ENCODE measurements at regions not wholly inside any gene's neighbourhood (a gene's known extent, or its start where the extent isn't known, plus 50 kb on each side); places are given as distances from the start of the nearest gene placed in this dataset.

DNA sequence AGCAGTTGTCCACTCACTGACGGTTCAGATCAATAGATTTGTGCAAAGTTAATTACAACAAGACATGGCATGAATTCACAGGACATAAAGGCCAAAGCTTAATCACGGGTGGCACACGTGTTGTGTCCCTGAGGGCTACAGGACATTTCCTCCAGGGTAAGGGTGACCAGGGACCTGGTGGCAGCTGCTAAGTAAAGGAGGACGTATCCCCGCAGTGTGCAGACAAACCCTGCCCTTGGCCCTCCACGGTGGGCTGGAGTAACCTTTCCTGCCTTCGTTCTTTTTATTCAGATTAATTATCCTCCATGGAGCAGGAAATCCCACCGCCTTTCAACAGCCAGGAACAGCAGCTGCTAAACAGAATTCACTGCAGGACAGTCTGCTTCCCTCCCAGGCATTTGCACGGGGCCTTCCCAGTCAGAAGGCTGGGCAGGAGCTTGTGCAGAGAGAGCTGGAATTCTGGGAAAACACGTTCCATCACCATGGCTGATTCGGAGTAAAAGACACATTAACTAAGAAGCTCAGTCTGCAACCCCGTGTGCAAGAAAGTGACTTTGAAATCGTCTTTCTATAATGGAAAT lies 289.9 kb upstream of the SFSWAP start:
- Histone ChIP-seq H3K36me3 (replicated peaks; ENCODE audit: insufficient read depth, low read depth) (no peaks in the 10 kb centered on the region), H2AFZ (no peak overlapping the region), H3K9me3 (ENCODE audit: low read depth) (no peaks in the 10 kb centered on the region), H3K27ac (no peak overlapping the region), H4K20me1 (ENCODE audit: insufficient read depth, poor library complexity, severe bottlenecking) (no peaks in the 10 kb centered on the region), H3K79me2 (no peaks in the 10 kb centered on the region), H3K4me3 (no peak overlapping the region), H3K4me2 (no peak overlapping the region), H3K4me1 (ENCODE audit: insufficient read depth) (no peaks in the 10 kb centered on the region), H3K9me2 (replicated peaks; ENCODE audit: insufficient read depth) (no peaks in the 10 kb centered on the region), H3K27me3 (no peaks in the 10 kb centered on the region)
- 78% methylated on average over 13 of the region's 13 CpGs for WGBS (ENCODE audit: low lambda C conversion rate, missing lambda C conversion rate)
- DNase-seq (ENCODE audit: low spot score) = no peak
- TF ChIP-seq EZH2 (IDR thresholded peaks at IDR 0.05; ENCODE audit: borderline replicate concordance) (no peak), EZH2phosphoT487 (IDR thresholded peaks at IDR 0.05; ENCODE audit: low read depth, severe bottlenecking, unreplicated experiment) (no peak)
- TF ChIP-seq, protein P1, sequence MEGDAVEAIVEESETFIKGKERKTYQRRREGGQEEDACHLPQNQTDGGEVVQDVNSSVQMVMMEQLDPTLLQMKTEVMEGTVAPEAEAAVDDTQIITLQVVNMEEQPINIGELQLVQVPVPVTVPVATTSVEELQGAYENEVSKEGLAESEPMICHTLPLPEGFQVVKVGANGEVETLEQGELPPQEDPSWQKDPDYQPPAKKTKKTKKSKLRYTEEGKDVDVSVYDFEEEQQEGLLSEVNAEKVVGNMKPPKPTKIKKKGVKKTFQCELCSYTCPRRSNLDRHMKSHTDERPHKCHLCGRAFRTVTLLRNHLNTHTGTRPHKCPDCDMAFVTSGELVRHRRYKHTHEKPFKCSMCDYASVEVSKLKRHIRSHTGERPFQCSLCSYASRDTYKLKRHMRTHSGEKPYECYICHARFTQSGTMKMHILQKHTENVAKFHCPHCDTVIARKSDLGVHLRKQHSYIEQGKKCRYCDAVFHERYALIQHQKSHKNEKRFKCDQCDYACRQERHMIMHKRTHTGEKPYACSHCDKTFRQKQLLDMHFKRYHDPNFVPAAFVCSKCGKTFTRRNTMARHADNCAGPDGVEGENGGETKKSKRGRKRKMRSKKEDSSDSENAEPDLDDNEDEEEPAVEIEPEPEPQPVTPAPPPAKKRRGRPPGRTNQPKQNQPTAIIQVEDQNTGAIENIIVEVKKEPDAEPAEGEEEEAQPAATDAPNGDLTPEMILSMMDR (IDR thresholded peaks at IDR 0.05; ENCODE audit: poor library complexity) = no peak

- Histone ChIP-seq H4K20me1 (ENCODE audit: insufficient read depth, poor library complexity, severe bottlenecking) (no peaks in the 10 kb centered on the region), H3K27ac (no peak overlapping the region), H2AFZ (no peak overlapping the region), H3K27me3 (no peaks in the 10 kb centered on the region), H3K4me1 (ENCODE audit: insufficient read depth) (no peaks in the 10 kb centered on the region), H3K4me2 (no peak overlapping the region), H3K36me3 (replicated peaks; ENCODE audit: insufficient read depth, low read depth) (no peaks in the 10 kb centered on the region), H3K4me3 (no peak overlapping the region), H3K9me3 (ENCODE audit: low read depth) (no peaks in the 10 kb centered on the region), H3K79me2 (no peaks in the 10 kb centered on the region), H3K9me2 (replicated peaks; ENCODE audit: insufficient read depth) (no peaks in the 10 kb centered on the region)
- TF ChIP-seq, protein P1 (IDR thresholded peaks at IDR 0.05; ENCODE audit: poor library complexity) = no peak
- TF ChIP-seq EZH2 (IDR thresholded peaks at IDR 0.05; ENCODE audit: borderline replicate concordance) = no peak
- no peak for TF ChIP-seq EZH2phosphoT487 (IDR thresholded peaks at IDR 0.05; ENCODE audit: low read depth, severe bottlenecking, unreplicated experiment)
- WGBS (ENCODE audit: low lambda C conversion rate, missing lambda C conversion rate) = 86% methylated on average over 9 of the region's 10 CpGs
- no peak for DNase-seq (ENCODE audit: low spot score)
Observed at GRCh38 chr12:131421509-131422186, 289.2 kb upstream of the SFSWAP start.

DNA sequence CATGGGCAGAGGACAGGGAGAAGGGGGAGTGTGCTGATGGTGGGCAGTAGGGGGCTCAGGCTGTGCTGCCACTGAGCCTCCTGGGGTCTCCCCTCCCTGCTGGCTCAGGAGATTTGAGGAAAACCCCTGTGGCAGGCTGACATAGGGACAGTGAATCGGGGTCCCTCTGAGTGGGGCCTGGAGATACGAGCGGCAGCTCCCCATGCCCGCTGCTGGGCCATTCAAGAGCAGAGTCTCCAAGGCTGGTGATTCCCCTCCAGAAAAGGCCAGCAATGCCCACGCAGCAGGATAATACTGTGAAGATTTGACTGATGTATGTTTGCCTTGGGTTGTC lies 288.7 kb upstream of the SFSWAP start:
- H3K4me2 ChIP-seq = no peak overlapping the region
- WGBS (ENCODE audit: low lambda C conversion rate, missing lambda C conversion rate) = 93% methylated on average over 5 of the region's 5 CpGs
- no peak overlapping the region for H3K4me3 ChIP-seq

More for the DNA sequence above, 288.7 kb upstream of the SFSWAP start:
- Histone ChIP-seq H3K4me1 (ENCODE audit: insufficient read depth) (no peaks in the 10 kb centered on the region), H3K27ac (no peak overlapping the region), H3K27me3 (peaks cover 3% of the 10 kb centered on the region), H2AFZ (no peak overlapping the region), H3K9me2 (replicated peaks; ENCODE audit: insufficient read depth) (no peaks in the 10 kb centered on the region), H4K20me1 (ENCODE audit: insufficient read depth, poor library complexity, severe bottlenecking) (no peaks in the 10 kb centered on the region), H3K36me3 (replicated peaks; ENCODE audit: insufficient read depth, low read depth) (no peaks in the 10 kb centered on the region), H3K9me3 (ENCODE audit: low read depth) (no peaks in the 10 kb centered on the region), H3K79me2 (no peaks in the 10 kb centered on the region)
- DNase-seq (ENCODE audit: low spot score) = no peak
- TF ChIP-seq EZH2phosphoT487 (IDR thresholded peaks at IDR 0.05; ENCODE audit: low read depth, severe bottlenecking, unreplicated experiment) (no peak), EZH2 (IDR thresholded peaks at IDR 0.05; ENCODE audit: borderline replicate concordance) (no peak)
- TF ChIP-seq, protein P1 (IDR thresholded peaks at IDR 0.05; ENCODE audit: poor library complexity) = no peak
